OCI-LY1 (cell line): ENCODE measurements at regions not wholly inside any gene's neighbourhood (a gene's known extent, or its start where the extent isn't known, plus 50 kb on each side); places are given as distances from the start of the nearest gene placed in this dataset.

Experiments used
- CTCF ChIP-seq: fragments of 200-600 bp; sonication (generic), shearing (Covaris generic); IDR thresholded peaks from 2 replicates; pipeline ENCODE4 v1.5.1; 2017; ENCODE audit warnings: mild to moderate bottlenecking, antibody characterized with exemption, low read length, moderate library complexity, mixed read lengths
- EZH2 ChIP-seq: fragments of 200-600 bp; sonication (generic), shearing (Covaris generic); IDR thresholded peaks from 2 replicates; pipeline ENCODE4 v1.8.0; 2017; ENCODE audit warnings: borderline replicate concordance, mixed run types, mild to moderate bottlenecking, antibody characterized with exemption, low read length, moderate library complexity, mixed read lengths

- TF ChIP-seq CTCF (no peak), EZH2 (no peak)
Observed at GRCh38 chr4:153887217-153887616, 98.3 kb upstream of the SFRP2 start.
